ENCODE measurements at regions not wholly inside any gene's neighbourhood (a gene's known extent, or its start where the extent isn't known, plus 50 kb on each side); places are given as distances from the start of the nearest gene placed in this dataset.

GRCh38 chr13:53901593-53901992 is 873.0 kb downstream of the OLFM4 start:
- no peak overlapping the region for H3K4me3 Mint-ChIP-seq
- H3K9me3 Mint-ChIP-seq = peaks cover 12% of the 10 kb centered on the region
- H3K4me1 Mint-ChIP-seq = no peaks in the 10 kb centered on the region
- no peaks in the 10 kb centered on the region for H3K36me3 Mint-ChIP-seq (ENCODE audit: low read depth)
- H3K27me3 Mint-ChIP-seq = no peaks in the 10 kb centered on the region
- ATAC-seq (replicated peaks) = no peak
- no peak overlapping the region for H3K27ac Mint-ChIP-seq

DNA sequence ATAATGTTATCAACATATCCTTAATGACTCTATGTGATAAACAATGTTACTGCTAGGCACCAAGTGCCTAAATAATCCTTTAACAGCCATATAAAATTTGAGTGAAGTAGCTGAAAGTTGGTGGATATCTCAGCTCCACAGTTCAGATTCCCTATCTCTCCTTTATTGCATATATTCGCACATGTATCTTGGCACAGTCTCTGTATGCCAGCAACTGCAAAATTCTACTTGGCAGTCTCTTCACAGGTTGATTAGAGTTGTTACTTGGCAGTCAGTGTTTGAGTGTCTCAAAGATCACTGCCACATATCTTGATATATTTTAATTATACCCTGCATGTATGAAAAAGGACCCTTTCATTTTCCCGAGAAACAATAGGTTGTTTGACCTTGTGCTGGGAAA is 879.3 kb downstream of the OLFM4 start:
- no peaks in the 10 kb centered on the region for H3K27me3 Mint-ChIP-seq
- H3K36me3 Mint-ChIP-seq (ENCODE audit: low read depth) = no peaks in the 10 kb centered on the region
- H3K4me3 Mint-ChIP-seq = no peak overlapping the region
- no peak for ATAC-seq (replicated peaks)
- peaks cover 9% of the 10 kb centered on the region for H3K9me3 Mint-ChIP-seq
- H3K27ac Mint-ChIP-seq = no peak overlapping the region
- H3K4me1 Mint-ChIP-seq = no peaks in the 10 kb centered on the region

- Mint-ChIP-seq H3K4me1 (no peaks in the 10 kb centered on the region), H3K9me3 (peaks cover 13% of the 10 kb centered on the region), H3K4me3 (no peak overlapping the region), H3K27ac (no peak overlapping the region), H3K27me3 (no peaks in the 10 kb centered on the region), H3K36me3 (ENCODE audit: low read depth) (no peaks in the 10 kb centered on the region)
- ATAC-seq (replicated peaks) = no peak
Measured at GRCh38 chr13:53920916-53921315, 892.3 kb downstream of the OLFM4 start.

DNA sequence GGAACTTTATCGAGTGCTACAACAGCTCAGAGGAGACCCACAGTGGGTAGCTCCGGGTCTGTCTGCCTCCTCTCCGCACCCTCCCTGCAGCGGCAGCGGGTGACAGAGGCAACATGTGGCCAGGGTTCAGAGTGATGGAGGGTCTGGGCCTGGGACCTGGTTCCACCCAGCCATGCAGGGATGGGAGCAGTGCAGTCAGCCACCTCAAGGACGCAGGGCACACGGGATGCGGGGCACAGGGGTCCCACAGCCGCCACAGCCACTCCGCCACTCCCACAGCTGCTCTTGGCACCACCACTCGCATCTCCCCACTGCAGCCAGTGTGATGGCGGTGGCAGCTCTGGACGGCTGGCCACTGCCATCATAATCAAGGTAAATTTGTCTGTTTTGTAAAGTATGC is 892.9 kb downstream of the OLFM4 start:
- Mint-ChIP-seq H3K27ac (no peak overlapping the region), H3K4me1 (no peaks in the 10 kb centered on the region), H3K9me3 (peaks cover 13% of the 10 kb centered on the region), H3K27me3 (no peaks in the 10 kb centered on the region), H3K36me3 (ENCODE audit: low read depth) (no peaks in the 10 kb centered on the region), H3K4me3 (no peak overlapping the region)
- ATAC-seq (replicated peaks) = no peak

GRCh38 chr13:53941588-53942190 is 913.1 kb downstream of the OLFM4 start:
- Mint-ChIP-seq H3K27ac (no peak overlapping the region), H3K9me3 (peaks cover 14% of the 10 kb centered on the region), H3K27me3 (no peaks in the 10 kb centered on the region), H3K4me3 (no peak overlapping the region), H3K4me1 (no peaks in the 10 kb centered on the region), H3K36me3 (ENCODE audit: low read depth) (no peaks in the 10 kb centered on the region)
- no peak for ATAC-seq (replicated peaks)

DNA sequence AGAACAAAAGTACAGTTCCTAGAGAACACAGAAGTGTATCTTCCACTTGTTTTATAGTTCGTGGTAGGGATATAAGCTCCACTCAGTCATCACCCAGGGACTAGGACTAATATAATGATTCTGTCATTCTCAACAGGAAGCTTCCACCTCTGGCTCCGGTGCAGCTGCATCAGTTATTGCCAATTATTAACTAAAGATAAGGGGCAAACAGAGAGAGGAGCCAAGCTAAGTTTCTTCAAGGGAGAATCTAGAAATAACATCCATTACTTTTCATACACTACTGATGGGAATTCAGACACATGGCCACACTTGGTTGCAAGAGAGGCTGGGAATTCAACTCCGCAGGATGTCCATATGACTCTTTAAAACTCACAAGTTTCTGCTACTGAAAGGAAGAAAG is 917.9 kb downstream of the OLFM4 start:
- ATAC-seq (replicated peaks) = no peak
- H3K27me3 Mint-ChIP-seq = no peaks in the 10 kb centered on the region

DNA sequence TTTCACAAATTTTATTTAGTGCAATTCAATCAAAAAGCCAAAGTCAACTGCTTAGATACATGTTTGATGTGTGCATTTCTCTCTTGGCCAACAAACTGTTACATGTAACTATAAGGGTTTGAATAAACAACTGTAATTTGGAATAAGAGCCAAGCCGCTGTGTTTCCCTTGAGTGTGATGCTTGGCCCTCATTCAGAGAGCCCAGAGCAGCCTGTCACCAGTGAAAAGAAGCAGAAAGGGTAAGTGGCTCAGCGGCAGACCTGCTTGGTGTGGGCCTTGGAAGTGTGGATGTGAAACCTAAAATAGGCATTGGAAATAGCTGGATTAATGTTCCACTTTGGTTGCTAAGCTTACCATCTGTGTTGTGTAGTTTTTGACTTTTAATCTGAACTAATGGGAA is 924.6 kb downstream of the OLFM4 start:
- no peaks in the 10 kb centered on the region for H3K36me3 Mint-ChIP-seq (ENCODE audit: low read depth)
- H3K27me3 Mint-ChIP-seq = no peaks in the 10 kb centered on the region
- peaks cover 9% of the 10 kb centered on the region for H3K9me3 Mint-ChIP-seq
- H3K4me1 Mint-ChIP-seq = no peaks in the 10 kb centered on the region
- no peak for ATAC-seq (replicated peaks)
- no peak overlapping the region for H3K4me3 Mint-ChIP-seq
- no peak overlapping the region for H3K27ac Mint-ChIP-seq

More for the DNA sequence above, 917.9 kb downstream of the OLFM4 start:
- Mint-ChIP-seq H3K4me3 (no peak overlapping the region), H3K36me3 (ENCODE audit: low read depth) (no peaks in the 10 kb centered on the region), H3K4me1 (no peaks in the 10 kb centered on the region), H3K9me3 (peaks cover 17% of the 10 kb centered on the region), H3K27ac (no peak overlapping the region)
